ENCODE measurements at regions not wholly inside any gene's neighbourhood (a gene's known extent, or its start where the extent isn't known, plus 50 kb on each side); places are given as distances from the start of the nearest gene placed in this dataset.

- no peak for TF ChIP-seq POLR2AphosphoS5 (IDR thresholded peaks at IDR 0.05; ENCODE audit: low read depth, low read length)
- no peak for TF ChIP-seq SIN3A (IDR thresholded peaks at IDR 0.05; ENCODE audit: borderline replicate concordance, insufficient read depth, low read length)
- no peak for TF ChIP-seq FOXP2 (optimal IDR thresholded peaks at IDR 0.05; ENCODE audit: borderline replicate concordance, extremely low read depth, extremely low read length, insufficient read depth)
Measured at GRCh38 chr7:112889268-112889667, 99.1 kb upstream of the TMEM168 start.
